ENCODE measurements at regions not wholly inside any gene's neighbourhood (a gene's known extent, or its start where the extent isn't known, plus 50 kb on each side); places are given as distances from the start of the nearest gene placed in this dataset.

DNA sequence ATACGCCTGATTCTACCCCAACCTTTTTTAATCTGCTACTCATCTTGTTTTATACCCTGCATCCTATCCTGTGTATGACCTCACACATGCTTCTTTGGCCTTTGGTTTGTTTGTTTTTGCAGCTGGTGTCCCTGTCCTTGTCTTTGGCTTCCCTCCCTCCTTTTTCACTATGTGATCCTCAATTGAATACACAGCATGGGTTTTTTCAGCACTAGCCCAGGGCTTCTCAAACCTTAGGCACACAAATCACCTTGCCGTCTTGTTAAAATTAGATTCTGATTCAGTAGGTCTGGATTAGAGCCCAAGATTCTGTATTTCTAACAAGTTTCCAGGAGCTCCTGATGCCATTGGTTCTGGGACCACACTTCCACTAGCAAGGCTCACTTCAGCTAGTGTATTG lies 321.5 kb upstream of the MAN1A1 start:
- no peak for TF ChIP-seq SIN3A (IDR thresholded peaks at IDR 0.05; ENCODE audit: borderline replicate concordance, insufficient read depth, low read length)
- TF ChIP-seq, protein P1, sequence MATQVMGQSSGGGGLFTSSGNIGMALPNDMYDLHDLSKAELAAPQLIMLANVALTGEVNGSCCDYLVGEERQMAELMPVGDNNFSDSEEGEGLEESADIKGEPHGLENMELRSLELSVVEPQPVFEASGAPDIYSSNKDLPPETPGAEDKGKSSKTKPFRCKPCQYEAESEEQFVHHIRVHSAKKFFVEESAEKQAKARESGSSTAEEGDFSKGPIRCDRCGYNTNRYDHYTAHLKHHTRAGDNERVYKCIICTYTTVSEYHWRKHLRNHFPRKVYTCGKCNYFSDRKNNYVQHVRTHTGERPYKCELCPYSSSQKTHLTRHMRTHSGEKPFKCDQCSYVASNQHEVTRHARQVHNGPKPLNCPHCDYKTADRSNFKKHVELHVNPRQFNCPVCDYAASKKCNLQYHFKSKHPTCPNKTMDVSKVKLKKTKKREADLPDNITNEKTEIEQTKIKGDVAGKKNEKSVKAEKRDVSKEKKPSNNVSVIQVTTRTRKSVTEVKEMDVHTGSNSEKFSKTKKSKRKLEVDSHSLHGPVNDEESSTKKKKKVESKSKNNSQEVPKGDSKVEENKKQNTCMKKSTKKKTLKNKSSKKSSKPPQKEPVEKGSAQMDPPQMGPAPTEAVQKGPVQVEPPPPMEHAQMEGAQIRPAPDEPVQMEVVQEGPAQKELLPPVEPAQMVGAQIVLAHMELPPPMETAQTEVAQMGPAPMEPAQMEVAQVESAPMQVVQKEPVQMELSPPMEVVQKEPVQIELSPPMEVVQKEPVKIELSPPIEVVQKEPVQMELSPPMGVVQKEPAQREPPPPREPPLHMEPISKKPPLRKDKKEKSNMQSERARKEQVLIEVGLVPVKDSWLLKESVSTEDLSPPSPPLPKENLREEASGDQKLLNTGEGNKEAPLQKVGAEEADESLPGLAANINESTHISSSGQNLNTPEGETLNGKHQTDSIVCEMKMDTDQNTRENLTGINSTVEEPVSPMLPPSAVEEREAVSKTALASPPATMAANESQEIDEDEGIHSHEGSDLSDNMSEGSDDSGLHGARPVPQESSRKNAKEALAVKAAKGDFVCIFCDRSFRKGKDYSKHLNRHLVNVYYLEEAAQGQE (IDR thresholded peaks at IDR 0.05; ENCODE audit: insufficient read depth in 1 of 2, low read depth in 2 of 2, low read length in 2 of 2): no peak
- TF ChIP-seq TAF1 (IDR thresholded peaks at IDR 0.05; ENCODE audit: borderline replicate concordance, insufficient read depth, low read length): no peak
- no peak for TF ChIP-seq POLR2AphosphoS5 (IDR thresholded peaks at IDR 0.05; ENCODE audit: low read depth, low read length)

Measured in PFSK-1 (cell line).